IPS DF 4.7 (cell line): ENCODE measurements at regions not wholly inside any gene's neighbourhood (a gene's known extent, or its start where the extent isn't known, plus 50 kb on each side); places are given as distances from the start of the nearest gene placed in this dataset.
"Not testable (repeated sequence)": the region's sequence is repeated elsewhere in the genome, so short reads cannot be mapped to it uniquely, and the experiment has no call there.

Experiments used
- DNase-seq: peaks from one replicate; pipeline ENCODE4 v3.0.0-alpha.2; 2013; ENCODE audit warnings: low spot score; ENCODE audit errors: extremely low read depth

DNA sequence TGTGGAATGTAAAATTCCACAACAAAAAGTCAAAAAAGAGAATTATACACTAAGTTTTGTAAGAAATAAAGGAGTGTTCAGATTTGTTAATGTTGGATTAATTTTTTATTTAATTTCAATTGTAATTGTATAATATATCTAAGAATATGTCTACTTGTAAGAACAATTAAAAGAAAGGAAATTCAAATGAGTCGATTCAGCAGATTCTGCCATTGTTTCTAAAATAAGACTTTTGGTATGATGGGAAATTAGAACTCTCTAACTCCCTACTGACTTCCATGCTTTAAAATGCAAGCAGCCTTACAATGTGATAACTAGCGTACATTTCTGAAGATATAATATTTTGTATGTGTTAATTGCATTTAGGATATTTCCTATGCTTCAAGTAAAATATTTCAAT lies 395.9 kb upstream of the ZNF717 start:
- DNase-seq = no peak

- peak; percentile 38 for DNase-seq
These were observed 412.7 kb upstream of the ZNF717 start for GRCh38 chr3:76198086-76198485.

DNA sequence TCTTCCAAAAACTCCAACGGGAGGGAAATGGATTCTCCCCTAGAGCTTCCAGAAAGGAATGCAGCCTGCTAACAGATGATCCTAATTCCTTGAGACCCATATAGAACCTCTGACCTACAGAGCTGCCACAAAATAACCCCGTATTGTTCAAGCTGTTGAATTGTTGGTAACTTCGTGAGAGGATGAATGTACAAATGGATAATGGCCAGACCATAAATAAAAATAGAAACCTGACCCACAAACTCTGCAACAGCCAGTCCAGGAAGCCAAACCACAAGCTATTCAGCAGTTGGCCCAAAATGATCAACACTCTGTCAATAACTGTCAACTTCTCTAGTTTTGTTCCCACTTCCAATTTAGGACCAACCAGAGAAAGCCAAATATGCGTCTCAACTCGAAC lies 414.0 kb upstream of the ZNF717 start:
- no peak for DNase-seq

GRCh38 chr3:76203578-76203977 lies 418.2 kb upstream of the ZNF717 start:
- DNase-seq = no peak

GRCh38 chr3:76206346-76206745 lies 421.0 kb upstream of the ZNF717 start:
- no peak for DNase-seq

DNA sequence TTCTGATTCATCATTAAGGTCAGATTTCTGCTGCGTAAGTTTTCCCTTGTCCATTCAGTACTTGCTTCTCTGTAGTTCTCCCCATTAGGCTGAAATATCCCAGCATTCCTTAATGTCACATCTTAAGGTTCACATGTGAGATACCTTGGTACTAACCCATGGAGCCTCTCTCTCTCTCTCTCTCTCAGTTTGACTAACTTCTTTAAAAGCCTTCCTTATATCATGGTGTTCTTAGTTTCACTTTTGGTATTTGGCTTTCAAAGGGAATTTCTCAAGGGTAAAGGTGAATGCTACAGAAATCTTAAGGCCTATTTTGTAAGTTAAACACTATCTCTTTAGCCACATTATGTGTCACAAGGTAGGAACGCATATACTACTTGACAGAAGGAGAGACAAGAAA lies 427.3 kb upstream of the ZNF717 start:
- no peak for DNase-seq

GRCh38 chr3:76222201-76222600 lies 436.9 kb upstream of the ZNF717 start:
- DNase-seq = no peak

GRCh38 chr3:76231258-76231657 lies 445.9 kb upstream of the ZNF717 start:
- no peak for DNase-seq

GRCh38 chr3:76242886-76243753 lies 457.8 kb upstream of the ZNF717 start:
- no peak for DNase-seq

DNA sequence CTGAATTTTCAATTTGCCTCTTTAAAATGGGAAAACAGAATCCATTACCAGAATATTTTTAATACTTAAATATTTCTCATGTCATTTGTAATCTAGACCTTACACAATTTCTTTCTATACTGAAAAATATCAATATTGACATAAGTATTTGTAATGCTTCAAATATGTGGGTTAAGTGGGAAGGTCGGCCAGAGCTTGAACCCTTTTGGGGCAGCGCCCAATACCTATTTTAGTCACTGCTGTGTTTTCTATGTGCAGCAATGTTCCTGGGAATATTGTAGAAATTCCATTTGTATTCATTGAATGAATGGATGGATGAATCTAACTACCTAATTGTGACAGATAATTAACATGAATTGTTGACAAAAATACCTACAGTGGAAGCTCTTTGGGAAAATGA lies 459.7 kb upstream of the ZNF717 start:
- no peak for DNase-seq

DNA sequence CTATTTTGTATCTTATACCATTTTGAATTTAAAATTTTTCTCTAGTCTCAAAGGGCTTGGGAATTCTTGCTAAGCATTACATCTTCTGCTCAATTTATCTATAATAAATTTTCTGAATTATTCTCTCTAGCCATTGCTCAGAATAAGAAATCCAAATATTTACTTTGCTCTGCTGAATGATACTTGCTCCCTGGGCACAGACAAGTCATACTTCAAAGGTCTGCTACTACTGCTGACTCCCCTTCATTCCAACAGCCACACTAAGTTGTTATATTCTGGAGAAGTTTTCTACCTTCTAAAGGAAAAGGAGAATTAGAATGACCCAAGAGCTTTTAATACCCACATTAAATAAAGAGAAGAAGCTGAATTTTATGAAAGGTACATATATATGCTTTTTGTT lies 460.3 kb upstream of the ZNF717 start:
- no peak for DNase-seq

DNA sequence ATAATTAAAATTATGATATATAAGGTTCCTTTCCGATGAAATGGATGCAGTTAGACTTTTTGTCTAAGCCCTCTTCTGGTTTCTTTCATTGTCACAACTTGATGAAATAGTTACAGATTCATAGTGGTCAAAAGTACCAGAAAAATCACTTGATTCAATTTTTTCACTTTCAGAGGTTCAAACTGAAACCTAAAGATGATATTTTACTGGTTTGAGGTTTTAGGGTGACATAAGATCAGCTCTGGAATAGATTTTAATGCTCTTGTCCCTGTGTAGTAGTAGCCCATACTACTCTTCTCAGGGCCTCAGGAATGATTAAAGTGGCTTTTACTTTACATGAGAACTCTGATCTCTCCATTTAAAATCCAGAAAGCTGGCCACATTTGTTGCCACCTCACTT lies 479.1 kb upstream of the ZNF717 start:
- DNase-seq = no peak

DNA sequence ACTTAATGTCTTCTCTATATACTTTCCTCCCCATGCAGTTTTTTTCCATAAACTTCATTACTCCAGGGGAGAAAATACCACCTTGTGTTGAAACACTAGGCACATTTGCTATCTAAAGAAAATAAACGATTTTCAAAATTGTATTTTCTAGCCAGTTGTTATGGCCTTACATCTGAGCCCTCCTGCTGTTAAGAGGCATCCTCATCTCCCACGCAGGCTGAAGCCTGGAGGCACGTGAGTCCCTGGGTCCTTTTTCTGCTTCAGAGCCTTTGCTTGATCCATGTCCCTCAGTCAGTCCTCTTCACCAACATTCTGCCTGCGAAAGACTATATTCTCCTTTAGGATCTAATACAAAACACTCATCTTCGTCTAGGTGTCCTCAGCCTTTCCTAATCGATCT lies 479.6 kb upstream of the ZNF717 start:
- DNase-seq = no peak

GRCh38 chr3:76266511-76266910 lies 481.2 kb upstream of the ZNF717 start:
- no peak for DNase-seq

GRCh38 chr3:76267851-76268380 lies 482.6 kb upstream of the ZNF717 start:
- no peak for DNase-seq

GRCh38 chr3:76293856-76294255 lies 508.5 kb upstream of the ZNF717 start:
- no peak for DNase-seq

GRCh38 chr3:76300746-76301145 lies 515.4 kb upstream of the ZNF717 start:
- DNase-seq = no peak

DNA sequence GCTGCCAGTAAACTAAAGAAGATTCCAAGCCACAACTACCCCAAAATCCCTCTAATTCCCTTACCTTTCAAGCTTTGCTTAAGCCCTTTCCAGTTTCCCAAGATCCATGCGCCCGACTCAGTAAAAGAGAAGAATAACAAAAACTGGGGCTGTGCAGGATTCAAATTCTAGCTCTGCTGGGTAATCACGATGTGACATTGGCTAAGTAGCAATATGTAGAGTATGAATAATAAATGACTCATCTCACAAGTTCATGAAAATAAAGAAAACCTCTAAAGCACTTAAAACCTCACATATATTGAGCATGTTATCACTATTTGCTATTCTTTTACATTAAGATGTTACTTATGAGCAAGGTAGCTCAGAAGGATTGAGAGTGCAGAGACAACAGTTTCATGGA lies 522.2 kb upstream of the ZNF717 start:
- no peak for DNase-seq

- DNase-seq = no peak
These were observed 523.2 kb upstream of the ZNF717 start for GRCh38 chr3:76308541-76308940.

- DNase-seq = no peak
These were observed 524.7 kb upstream of the ZNF717 start for GRCh38 chr3:76310089-76310488.

DNA sequence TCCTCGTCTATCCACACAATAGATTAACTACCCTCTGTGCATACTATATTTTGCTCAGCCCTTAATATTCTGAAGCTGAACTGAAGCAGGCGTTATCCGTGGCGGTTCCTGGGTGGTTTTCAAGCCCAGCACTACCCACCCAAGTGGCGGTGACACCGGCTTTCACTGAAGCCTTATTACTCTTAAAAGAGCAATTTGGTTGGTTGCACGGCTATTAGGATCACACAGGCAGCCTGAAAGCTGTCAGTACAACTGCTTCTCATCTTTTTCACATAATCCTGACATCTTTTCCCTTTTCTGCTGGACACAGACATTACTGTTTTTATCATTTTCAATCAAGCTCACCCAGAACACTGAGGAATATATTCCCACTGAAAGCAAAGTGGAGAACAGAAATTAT lies 525.3 kb upstream of the ZNF717 start:
- DNase-seq = no peak

GRCh38 chr3:76311941-76312340 lies 526.6 kb upstream of the ZNF717 start:
- DNase-seq = no peak

- DNase-seq = not testable (repeated sequence)
These were observed 530.6 kb upstream of the ZNF717 start for GRCh38 chr3:76315906-76316305.
